Muscle layer of colon (tissue), 2 donors: ENCODE measurements at regions not wholly inside any gene's neighbourhood (a gene's known extent, or its start where the extent isn't known, plus 50 kb on each side); places are given as distances from the start of the nearest gene placed in this dataset.

Experiments used
- H3K27ac ChIP-seq: one replicate; pipeline ENCODE4 v1.7.0; 2013; ENCODE audit warnings: low read depth, mild to moderate bottlenecking, low read length, moderate library complexity
- H3K27me3 ChIP-seq, 2 donors: one replicate each; pipeline ENCODE4 v1.7.0; 2013; ENCODE audit warnings: low read length in 2 of 2, mild to moderate bottlenecking in 2 of 2; ENCODE audit not compliant: insufficient read depth in 2 of 2, control insufficient read depth in 1 of 2
- H3K36me3 ChIP-seq: one replicate; pipeline ENCODE4 v1.7.0; 2013; ENCODE audit warnings: mild to moderate bottlenecking, low read length; ENCODE audit not compliant: insufficient read depth
- H3K4me1 ChIP-seq: one replicate; pipeline ENCODE4 v1.7.0; 2013; ENCODE audit warnings: mild to moderate bottlenecking, low read length; ENCODE audit not compliant: insufficient read depth
- H3K4me3 ChIP-seq, 2 donors: one replicate each; pipeline ENCODE4 v1.7.0; 2013; ENCODE audit warnings: low read length in 2 of 2, low read depth in 1 of 2, mild to moderate bottlenecking in 1 of 2, moderate library complexity in 1 of 2
- H3K9ac ChIP-seq: one replicate; pipeline ENCODE4 v1.7.0; 2013; ENCODE audit warnings: low read length
- H3K9me3 ChIP-seq: one replicate; pipeline ENCODE4 v1.7.0; 2013; ENCODE audit warnings: mild to moderate bottlenecking, low read length
- donor health status: abdominal sarcoma.
- donor health status: Adenocarcinoma of cecum.

GRCh38 chr18:77870894-77871293, 621.2 kb downstream of the GALR1 start:
- H3K4me1 ChIP-seq = no peaks in the 10 kb centered on the region
- no peak overlapping the region for H3K9ac ChIP-seq
- no peak overlapping the region for H3K4me3 ChIP-seq
- no peak overlapping the region for H3K27ac ChIP-seq
- no peaks in the 10 kb centered on the region for H3K36me3 ChIP-seq
- H3K27me3 ChIP-seq = no peaks in the 10 kb centered on the region
- H3K9me3 ChIP-seq = no peaks in the 10 kb centered on the region

DNA sequence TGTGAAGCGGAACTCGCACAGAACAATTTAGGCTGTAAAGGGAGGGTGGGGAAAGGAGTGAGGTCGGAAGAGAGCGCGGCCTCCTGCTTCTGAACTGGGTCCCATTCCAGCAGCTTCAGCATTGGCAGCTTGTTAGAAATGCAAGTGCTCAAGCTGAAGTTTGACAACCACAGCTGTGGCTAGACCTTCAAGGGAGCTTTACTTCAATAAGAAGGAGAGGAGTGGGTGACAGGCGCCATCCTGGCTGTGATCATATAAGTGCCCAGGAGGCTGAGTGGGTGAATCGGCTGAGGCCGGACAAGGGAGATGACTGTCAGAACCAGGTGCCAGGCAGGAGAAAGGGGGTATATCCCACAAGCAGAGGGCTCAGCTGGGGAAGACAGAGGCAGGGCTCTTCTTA, 622.5 kb downstream of the GALR1 start:
- no peak overlapping the region for H3K4me3 ChIP-seq
- H3K27me3 ChIP-seq = no peaks in the 10 kb centered on the region
- H3K9ac ChIP-seq = no peak overlapping the region
- H3K27ac ChIP-seq = no peak overlapping the region
- H3K9me3 ChIP-seq = no peaks in the 10 kb centered on the region
- no peaks in the 10 kb centered on the region for H3K4me1 ChIP-seq
- H3K36me3 ChIP-seq = no peaks in the 10 kb centered on the region

DNA sequence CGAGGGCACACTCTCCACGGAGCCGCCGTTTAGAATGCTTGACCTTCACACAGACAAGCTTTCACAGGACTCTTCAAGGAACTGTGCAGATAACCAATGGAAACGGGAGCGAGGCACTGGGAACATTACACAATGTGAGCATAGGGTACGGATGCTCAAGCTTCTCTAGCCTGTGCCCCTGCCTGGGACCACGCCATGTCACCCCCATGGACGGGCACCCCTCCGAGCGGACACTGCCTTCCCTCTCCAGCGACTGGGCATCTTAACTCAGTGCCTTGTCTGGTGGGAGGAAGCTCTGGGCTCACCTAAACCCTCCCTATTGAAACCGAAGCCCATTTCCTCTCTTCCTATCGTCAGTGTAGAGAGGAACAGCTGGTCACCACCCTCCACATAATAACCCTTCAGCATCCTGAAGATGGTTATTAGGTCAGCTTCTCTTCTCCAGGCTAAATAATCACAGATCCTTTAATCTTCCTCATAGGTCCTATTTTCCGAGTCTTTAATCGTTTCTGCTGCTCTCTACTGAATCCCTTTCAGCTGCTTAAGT, 626.7 kb downstream of the GALR1 start:
- no peak overlapping the region for H3K4me3 ChIP-seq
- H3K4me1 ChIP-seq = no peaks in the 10 kb centered on the region
- H3K9me3 ChIP-seq = no peaks in the 10 kb centered on the region
- no peaks in the 10 kb centered on the region for H3K27me3 ChIP-seq
- H3K9ac ChIP-seq = no peak overlapping the region
- no peaks in the 10 kb centered on the region for H3K36me3 ChIP-seq
- H3K27ac ChIP-seq = no peak overlapping the region

DNA sequence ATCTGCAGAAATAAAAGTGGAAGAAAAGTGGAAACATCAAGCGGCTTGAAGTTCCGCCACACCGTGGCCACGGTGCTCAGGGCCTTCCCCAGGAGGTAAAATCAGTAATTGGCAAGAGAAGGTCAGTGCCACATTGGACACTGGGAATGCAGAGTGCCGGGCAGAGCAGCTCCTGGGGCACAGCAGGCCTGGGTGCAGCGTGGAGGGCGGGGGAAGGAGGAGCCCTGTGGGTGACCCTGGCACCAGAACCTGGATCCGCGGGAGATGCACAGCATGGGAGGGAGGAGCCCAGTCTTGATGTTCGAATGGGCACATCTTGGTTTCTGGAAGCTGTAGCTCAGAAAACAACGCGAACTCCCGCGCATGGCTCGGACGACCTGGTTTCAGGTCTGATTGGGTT, 630.2 kb downstream of the GALR1 start:
- Histone ChIP-seq H3K36me3 (no peaks in the 10 kb centered on the region), H3K9me3 (peaks cover 4% of the 10 kb centered on the region), H3K27ac (no peak overlapping the region), H3K4me1 (no peaks in the 10 kb centered on the region), H3K4me3 (no peak overlapping the region), H3K9ac (no peak overlapping the region), H3K27me3 (no peaks in the 10 kb centered on the region)

- Histone ChIP-seq H3K36me3 (no peaks in the 10 kb centered on the region), H3K9me3 (peaks cover 4% of the 10 kb centered on the region), H3K27ac (no peak overlapping the region)
Measured at GRCh38 chr18:77884454-77884853, 634.8 kb downstream of the GALR1 start.

DNA sequence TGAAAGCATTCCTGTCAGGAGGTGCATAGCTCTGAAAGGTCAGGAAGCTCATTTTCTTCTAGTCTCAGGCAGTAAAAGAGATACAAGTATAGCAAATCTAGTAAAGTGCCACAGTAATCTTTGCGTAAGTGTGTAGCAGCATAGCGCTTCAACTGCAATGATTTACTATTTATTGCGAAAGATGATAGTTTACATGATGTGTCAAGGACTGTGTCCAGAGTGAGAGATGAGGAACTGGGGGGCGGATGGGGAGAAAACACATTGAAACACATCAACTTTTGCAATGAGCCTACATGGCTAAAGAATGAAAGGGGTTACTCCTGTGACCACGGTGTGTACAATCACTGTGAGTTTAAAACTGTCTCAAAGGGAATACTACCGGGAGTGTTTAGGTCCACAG, 644.4 kb downstream of the GALR1 start:
- Histone ChIP-seq H3K36me3 (no peaks in the 10 kb centered on the region), H3K27me3 (peaks cover 0 to 3% of the 10 kb centered on the region in 2 donors), H3K27ac (no peak overlapping the region)

More at GRCh38 chr18:77884454-77884853, 634.8 kb downstream of the GALR1 start:
- Histone ChIP-seq H3K4me1 (no peaks in the 10 kb centered on the region), H3K27me3 (no peaks in the 10 kb centered on the region), H3K4me3 (no peak overlapping the region), H3K9ac (no peak overlapping the region)

DNA sequence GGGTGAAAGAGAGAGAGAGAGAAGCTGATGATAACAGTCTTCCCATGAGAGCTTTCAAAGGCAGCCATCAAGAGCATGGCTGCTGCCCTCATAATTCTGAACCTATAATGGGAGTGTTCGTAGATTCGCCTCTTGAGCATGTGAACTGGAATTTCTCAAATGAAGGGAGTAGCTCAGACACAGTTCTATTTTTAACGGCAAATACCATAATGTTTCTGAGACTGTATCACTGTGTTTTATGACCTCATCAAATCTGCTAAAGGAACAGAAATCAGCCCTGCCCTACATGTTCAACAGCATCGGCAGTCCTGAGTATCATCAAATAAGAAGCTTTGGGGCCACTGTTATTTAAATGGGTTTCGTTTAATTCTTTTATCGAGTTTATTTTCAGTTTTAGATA, 645.6 kb downstream of the GALR1 start:
- no peak overlapping the region for H3K4me3 ChIP-seq
- no peak overlapping the region for H3K9ac ChIP-seq
- peaks cover 0 to 3% of the 10 kb centered on the region in 2 donors for H3K27me3 ChIP-seq
- H3K36me3 ChIP-seq = no peaks in the 10 kb centered on the region
- H3K9me3 ChIP-seq = no peaks in the 10 kb centered on the region
- no peaks in the 10 kb centered on the region for H3K4me1 ChIP-seq
- no peak overlapping the region for H3K27ac ChIP-seq

More for the DNA sequence above, 644.4 kb downstream of the GALR1 start:
- H3K4me3 ChIP-seq = no peak overlapping the region
- no peaks in the 10 kb centered on the region for H3K4me1 ChIP-seq
- no peaks in the 10 kb centered on the region for H3K9me3 ChIP-seq
- H3K9ac ChIP-seq = no peak overlapping the region

DNA sequence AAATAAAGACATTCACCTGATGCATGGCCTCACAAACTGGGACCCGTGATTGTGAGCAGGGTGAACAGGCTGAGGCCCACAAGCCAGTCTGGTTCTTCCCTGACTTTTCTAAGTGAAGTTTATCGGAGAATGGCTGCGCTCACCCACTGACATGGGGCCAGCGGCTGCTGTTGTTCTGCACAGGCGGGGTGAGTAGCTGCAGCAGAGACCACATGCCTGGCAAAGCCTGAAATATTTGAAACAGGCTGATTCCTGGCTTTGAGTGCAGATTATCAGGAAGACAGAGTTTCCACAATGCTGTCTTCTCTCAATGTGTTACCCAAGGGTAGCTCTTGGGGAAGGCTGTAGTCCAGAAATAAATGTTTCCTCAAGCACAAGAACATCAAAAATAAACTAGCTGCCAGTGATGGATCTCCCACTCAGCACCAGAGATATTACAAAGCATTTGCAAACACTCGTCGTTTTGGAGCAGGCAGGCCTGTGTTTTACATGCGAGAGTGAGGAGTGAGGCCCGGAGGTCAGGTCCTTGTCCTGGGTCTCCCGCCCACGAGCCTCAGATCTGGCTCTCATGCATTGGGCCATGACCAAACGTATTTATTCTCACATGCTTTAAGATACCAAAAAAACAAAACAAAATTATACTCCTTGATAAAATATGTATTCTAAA, 647.1 kb downstream of the GALR1 start:
- peaks cover 0 to 3% of the 10 kb centered on the region in 2 donors for H3K27me3 ChIP-seq
- H3K4me1 ChIP-seq = no peaks in the 10 kb centered on the region
- no peak overlapping the region for H3K4me3 ChIP-seq

GRCh38 chr18:77897606-77898005, 648.0 kb downstream of the GALR1 start:
- peaks cover 0 to 3% of the 10 kb centered on the region in 2 donors for H3K27me3 ChIP-seq
- no peaks in the 10 kb centered on the region for H3K36me3 ChIP-seq
- no peaks in the 10 kb centered on the region for H3K9me3 ChIP-seq
- no peak overlapping the region for H3K9ac ChIP-seq
- H3K4me1 ChIP-seq = no peaks in the 10 kb centered on the region
- no peak overlapping the region for H3K4me3 ChIP-seq
- H3K27ac ChIP-seq = no peak overlapping the region

More for the DNA sequence above, 647.1 kb downstream of the GALR1 start:
- Histone ChIP-seq H3K36me3 (no peaks in the 10 kb centered on the region), H3K27ac (no peak overlapping the region), H3K9ac (no peak overlapping the region), H3K9me3 (no peaks in the 10 kb centered on the region)

DNA sequence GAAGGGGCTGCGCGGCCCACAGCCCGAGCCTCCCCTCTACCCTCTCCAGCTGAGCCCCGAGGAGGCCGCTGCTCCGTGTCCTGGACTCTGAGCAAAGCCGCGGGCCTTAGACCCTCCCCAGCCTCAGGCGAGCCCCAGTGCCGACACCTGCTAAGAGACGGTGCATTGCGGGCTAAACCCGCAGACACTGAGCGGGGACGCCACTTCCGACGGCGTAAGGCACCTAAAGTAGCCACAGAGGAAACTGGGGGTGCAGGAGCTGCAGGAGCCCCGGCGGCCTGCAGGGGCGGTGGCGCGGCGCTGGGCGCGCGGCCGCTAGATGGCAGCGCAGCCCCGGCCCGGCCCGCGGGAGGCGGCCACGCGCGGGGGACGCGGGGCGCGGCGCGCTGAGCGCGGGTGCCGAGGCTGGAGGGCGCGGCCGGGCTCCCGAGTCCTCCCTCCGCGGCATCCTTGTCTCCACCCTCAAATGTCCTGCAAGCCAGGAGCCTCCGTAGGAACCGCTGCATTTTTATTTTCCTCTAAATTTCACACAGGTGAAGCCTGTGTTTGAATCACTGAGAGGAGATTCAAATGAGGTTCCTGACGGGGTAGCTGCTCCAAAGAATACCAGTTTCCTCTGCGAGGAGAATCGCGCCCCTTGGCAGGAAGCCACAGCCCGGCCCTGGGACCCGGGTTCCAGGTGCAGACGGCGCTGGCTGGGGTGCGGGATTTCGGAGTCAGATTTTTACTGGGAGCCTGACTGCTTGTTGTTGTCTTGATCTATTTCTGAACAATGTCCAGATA, 650.5 kb downstream of the GALR1 start:
- Histone ChIP-seq H3K27ac (no peak overlapping the region), H3K36me3 (no peaks in the 10 kb centered on the region), H3K9me3 (no peaks in the 10 kb centered on the region), H3K27me3 (no peaks in the 10 kb centered on the region), H3K4me3 (peak overlapping the region in 1 of 2 donors; percentile 43), H3K4me1 (no peaks in the 10 kb centered on the region), H3K9ac (no peak overlapping the region)

- no peaks in the 10 kb centered on the region for H3K9me3 ChIP-seq
- H3K4me1 ChIP-seq = no peaks in the 10 kb centered on the region
- no peak overlapping the region for H3K27ac ChIP-seq
- H3K9ac ChIP-seq = no peak overlapping the region
- no peak overlapping the region for H3K4me3 ChIP-seq
- H3K36me3 ChIP-seq = no peaks in the 10 kb centered on the region
- no peaks in the 10 kb centered on the region for H3K27me3 ChIP-seq
Measured at GRCh38 chr18:77905011-77905410, 655.4 kb downstream of the GALR1 start.
